NOMO-1 treated with dmso at 0.1 percent for 144 hours (cell line): ENCODE measurements at regions not wholly inside any gene's neighbourhood (a gene's known extent, or its start where the extent isn't known, plus 50 kb on each side); places are given as distances from the start of the nearest gene placed in this dataset.

ENCODE experiments used
- DNase-seq: peaks from one replicate; lab custom pipeline; 2025; ENCODE audit not compliant: unreplicated experiment; lab: John Stamatoyannopoulos, UW

GRCh38 chr17:54793271-54793670 is 107.4 kb upstream of the TOM1L1 start:
- DNase-seq = no peak

- DNase-seq = peak; percentile 67
Observed at GRCh38 chr17:54795046-54795445, 105.6 kb upstream of the TOM1L1 start.

DNA sequence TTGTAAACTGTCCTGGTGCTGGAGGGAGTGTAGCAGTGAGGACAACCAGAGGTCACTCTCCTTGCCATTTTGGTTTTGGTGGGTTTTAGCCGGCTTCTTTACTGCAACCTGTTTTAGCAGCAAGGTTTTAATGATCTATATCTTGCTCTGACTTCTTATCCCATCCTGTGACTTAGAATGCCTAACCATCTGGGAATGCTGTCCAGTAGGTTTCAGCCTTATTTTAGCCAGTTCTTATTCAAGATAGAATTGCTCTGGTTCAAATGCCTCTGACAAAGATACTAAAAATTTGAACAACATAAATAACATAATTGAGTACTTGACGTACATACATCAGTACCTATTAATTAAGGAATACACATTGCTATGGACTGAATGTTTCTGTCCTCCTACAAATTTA is 93.3 kb upstream of the TOM1L1 start:
- no peak for DNase-seq

DNA sequence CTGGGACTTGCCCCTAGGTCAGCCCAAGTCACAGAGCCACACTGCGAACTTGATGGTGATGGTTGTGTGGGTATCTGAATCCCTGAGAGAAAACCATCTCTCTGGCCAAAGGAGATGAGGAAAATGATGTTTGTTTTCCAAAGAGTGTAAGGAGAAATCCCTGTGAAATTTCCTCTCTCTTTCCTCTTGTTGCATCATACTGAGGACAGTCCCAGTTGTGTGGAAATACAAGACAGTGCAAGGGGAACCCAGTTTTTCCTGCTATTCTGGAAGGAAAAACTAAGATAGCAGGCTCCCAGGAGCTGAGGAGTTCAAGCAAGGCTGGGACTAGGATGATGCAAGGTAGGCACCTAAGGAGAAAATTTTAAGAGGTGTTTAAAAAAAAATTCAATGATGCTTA is 86.8 kb upstream of the TOM1L1 start:
- DNase-seq = no peak

DNA sequence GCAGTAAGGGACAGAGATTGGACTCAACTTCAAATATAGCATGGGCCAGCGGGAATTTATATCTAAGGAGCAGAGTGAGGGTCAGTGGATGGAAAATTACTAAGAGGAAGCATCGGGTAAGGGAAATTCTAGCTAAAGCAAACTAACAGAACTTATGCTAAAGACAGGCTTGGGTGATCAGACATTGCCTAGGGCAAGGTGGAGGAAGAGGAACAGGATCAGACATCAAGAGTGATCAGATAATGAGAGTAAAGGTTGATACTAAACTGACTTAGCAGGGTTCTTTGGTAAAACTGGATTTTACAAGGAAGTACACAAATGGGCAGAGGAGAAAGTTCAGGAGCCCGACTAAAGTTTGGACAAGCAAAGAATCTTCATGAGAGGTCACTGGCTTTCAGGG is 86.3 kb upstream of the TOM1L1 start:
- no peak for DNase-seq

DNA sequence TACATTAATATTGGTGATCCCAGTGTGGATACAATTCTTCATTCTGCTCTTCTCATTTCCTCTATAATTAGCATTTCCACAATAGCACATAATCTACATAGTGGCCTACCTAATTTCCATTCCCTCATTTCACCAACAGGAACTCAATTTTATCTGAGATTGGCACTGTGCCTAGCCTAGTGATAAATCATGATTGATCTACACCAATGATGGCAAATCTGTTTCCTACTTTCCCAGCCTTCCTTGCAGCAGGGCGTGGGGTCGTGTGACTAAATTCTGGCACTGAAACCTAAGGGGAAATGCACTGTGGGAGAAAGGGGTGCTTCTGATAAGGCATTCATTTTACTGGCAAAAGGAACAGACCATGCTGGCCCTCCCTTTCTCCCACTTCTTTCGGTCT is 66.6 kb upstream of the TOM1L1 start:
- no peak for DNase-seq

- no peak for DNase-seq
Observed at GRCh38 chr17:54835015-54835414, 65.6 kb upstream of the TOM1L1 start.

DNA sequence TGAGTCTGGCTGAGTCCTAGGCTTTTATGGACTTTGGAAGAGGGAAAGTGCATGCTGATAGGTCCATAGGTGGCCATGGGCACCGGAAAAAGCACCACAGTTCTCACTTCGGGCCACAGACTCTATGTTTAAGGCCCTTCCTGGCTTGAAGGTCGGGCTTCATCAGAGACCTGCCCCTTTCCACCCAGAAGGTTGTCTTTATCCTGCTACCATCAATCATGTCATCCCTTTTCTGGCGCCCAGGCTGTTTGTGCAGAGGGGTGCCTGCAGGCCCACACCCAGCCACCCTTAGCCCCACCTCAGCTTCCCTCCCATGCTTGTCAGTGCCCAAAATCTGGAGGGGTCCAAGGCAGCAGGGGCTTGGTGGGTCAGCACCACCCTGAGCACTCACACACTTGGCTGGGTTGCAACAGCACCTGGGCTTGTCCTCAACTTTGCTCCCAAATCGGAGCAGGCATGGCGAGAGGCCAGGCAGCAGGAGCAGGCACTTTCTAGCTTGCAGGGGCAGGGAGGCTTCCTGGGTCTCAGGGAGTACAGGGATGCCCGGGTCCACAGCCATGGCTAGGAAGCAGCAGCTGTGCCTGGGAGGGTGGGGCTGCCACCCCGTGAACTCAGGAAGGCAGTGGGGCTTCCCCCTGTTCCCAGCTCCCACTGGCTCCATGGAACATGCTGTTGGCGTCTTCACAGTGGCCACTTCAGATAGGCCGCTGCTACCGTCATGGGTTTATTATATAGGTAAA is 63.8 kb upstream of the TOM1L1 start:
- no peak for DNase-seq

DNA sequence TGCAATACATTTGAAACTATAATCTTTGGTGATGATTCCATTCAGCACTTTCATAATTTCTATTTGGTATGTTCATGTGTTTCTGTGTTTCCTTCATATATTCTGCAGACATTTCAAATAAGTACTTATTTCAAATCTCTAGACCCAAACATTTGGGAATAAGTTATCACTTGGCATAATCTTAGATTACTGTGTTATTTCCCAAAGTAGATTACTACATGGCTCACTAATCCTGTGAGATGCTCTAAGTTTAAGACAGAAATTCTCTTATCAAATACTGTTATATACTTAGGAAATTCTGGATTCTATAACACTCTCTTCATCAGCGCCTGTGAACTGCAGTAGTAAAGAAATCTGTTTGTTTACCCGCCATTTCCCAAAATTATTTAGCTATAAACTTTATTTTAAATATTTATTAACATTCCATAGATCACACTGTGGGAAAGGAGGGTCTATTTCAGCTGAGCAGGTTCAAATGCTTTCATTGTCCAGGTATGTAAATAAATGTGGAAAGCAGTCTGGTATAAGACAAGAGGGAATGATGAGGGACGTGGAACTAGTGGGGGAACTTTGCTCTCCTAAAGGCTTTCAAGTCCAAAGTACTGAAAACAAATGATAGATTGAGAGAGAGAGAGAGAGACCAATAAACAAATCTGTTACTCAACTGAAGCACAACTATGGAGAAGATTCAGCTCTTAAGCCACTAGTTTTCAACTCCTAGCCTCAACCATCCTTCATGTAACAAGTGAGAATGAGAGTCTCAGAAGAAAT is 61.8 kb upstream of the TOM1L1 start:
- DNase-seq = no peak

DNA sequence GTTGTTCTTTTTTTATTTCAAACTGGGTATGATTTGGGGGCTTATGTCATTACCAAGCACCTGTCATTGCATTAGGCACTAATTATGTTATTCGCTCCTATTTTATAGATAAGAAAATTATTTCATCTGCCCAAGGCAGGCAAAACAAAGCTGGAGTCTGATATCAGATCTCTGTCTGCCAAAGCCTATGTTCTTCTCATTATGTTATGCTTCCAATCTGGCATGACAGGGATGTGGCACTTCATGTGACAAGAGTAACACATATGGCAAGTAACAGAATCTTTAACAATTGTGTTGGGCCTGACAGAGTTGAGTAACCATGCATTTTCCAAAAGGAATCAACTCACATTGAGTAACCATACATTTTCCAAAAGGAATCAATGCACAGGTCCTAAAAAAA is 61.2 kb upstream of the TOM1L1 start:
- DNase-seq = no peak

- no peak for DNase-seq
Observed at GRCh38 chr17:54840885-54841591, 59.6 kb upstream of the TOM1L1 start.

- DNase-seq = no peak
Observed at GRCh38 chr17:54841656-54842055, 59.0 kb upstream of the TOM1L1 start.

DNA sequence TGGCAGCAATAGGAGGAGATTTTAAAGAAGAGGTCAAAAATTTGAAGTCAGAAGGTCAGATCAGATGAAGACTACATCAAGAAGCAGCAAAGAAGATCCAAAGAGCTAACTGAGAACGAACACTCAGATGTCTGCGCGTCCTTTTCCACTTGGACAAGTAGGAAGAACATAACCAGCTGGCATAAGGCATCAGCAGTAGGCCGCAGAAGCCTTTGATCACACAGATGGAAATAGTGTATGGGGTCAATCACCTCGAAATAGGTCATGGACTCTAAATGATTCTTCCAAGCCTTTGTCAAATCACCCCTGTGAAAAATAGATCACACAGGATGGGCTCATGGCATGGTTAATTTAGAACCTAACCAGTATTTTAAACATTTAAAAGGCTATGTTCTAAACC is 56.4 kb upstream of the TOM1L1 start:
- DNase-seq = no peak

- no peak for DNase-seq
Observed at GRCh38 chr17:54848368-54848987, 52.2 kb upstream of the TOM1L1 start.

- DNase-seq = no peak
Observed at GRCh38 chr17:54849660-54850059, 51.0 kb upstream of the TOM1L1 start.
